Anterior cingulate cortex (tissue), 58 donors: ENCODE measurements at regions not wholly inside any gene's neighbourhood (a gene's known extent, or its start where the extent isn't known, plus 50 kb on each side); places are given as distances from the start of the nearest gene placed in this dataset.

Experiments used
- DNase-seq, 58 donors: peaks; one replicate each; lab custom pipeline; 2025; lab: John Stamatoyannopoulos, UW

GRCh38 chr2:204090021-204090420, 153.5 kb downstream of the ICOS start:
- DNase-seq, result no peak

GRCh38 chr2:204104811-204105210, 168.2 kb downstream of the ICOS start:
- DNase-seq, result no peak

- peak in 7 of 58 donors; percentile 2 to 17 (median 5) for DNase-seq
These were observed 171.8 kb downstream of the ICOS start for GRCh38 chr2:204108330-204108751.

GRCh38 chr2:204108781-204109295, 172.3 kb downstream of the ICOS start:
- no peak for DNase-seq

GRCh38 chr2:204109681-204110080, 173.1 kb downstream of the ICOS start:
- no peak for DNase-seq

- no peak for DNase-seq
These were observed 173.8 kb downstream of the ICOS start for GRCh38 chr2:204110338-204110741.

- DNase-seq, result no peak
These were observed 174.4 kb downstream of the ICOS start for GRCh38 chr2:204110751-204111516.

- no peak for DNase-seq
These were observed 175.7 kb downstream of the ICOS start for GRCh38 chr2:204112084-204112770.

- DNase-seq, result no peak
These were observed 178.0 kb downstream of the ICOS start for GRCh38 chr2:204114295-204115136.

GRCh38 chr2:204115137-204116056, 178.8 kb downstream of the ICOS start:
- peak in 26 of 58 donors; percentile 11 to 61 (median 29) for DNase-seq

GRCh38 chr2:204116159-204116792, 179.7 kb downstream of the ICOS start:
- DNase-seq, result peak in 35 of 58 donors; percentile 5 to 80 (median 43)

- no peak for DNase-seq
These were observed 185.9 kb downstream of the ICOS start for GRCh38 chr2:204122425-204122824.

- no peak for DNase-seq
These were observed 187.7 kb downstream of the ICOS start for GRCh38 chr2:204124140-204124750.

GRCh38 chr2:204126705-204127104, 190.1 kb downstream of the ICOS start:
- no peak for DNase-seq

- no peak for DNase-seq
These were observed 190.7 kb downstream of the ICOS start for GRCh38 chr2:204127238-204127637.

GRCh38 chr2:204129591-204130294, 193.2 kb downstream of the ICOS start:
- DNase-seq, result peak in 2 of 58 donors; percentile 1 to 11

- no peak for DNase-seq
These were observed 195.1 kb downstream of the ICOS start for GRCh38 chr2:204131621-204132020.

- no peak for DNase-seq
These were observed 196.9 kb downstream of the ICOS start for GRCh38 chr2:204133476-204133875.
